ENCODE measurements at regions not wholly inside any gene's neighbourhood (a gene's known extent, or its start where the extent isn't known, plus 50 kb on each side); places are given as distances from the start of the nearest gene placed in this dataset.

- no peak for TF ChIP-seq CTCF (IDR thresholded peaks at IDR 0.05)
- no peaks in the 10 kb centered on the region for H3K36me3 ChIP-seq (ENCODE audit: insufficient read depth, low read length)
- no peak overlapping the region for H3K27ac ChIP-seq (ENCODE audit: low read depth in 1 of 2, low read length in 2 of 2)
- Mint-ChIP-seq H3K4me3 (no peak overlapping the region), H3K27me3 (no peaks in the 10 kb centered on the region), H3K4me1 (ENCODE audit: low read depth) (no peaks in the 10 kb centered on the region), H3K27ac (no peak overlapping the region), H3K9me3 (no peaks in the 10 kb centered on the region), H3K36me3 (ENCODE audit: low read depth) (no peaks in the 10 kb centered on the region)
- H3K4me1 ChIP-seq (ENCODE audit: insufficient read depth, low read length), result no peaks in the 10 kb centered on the region
- no peak overlapping the region for H3K4me3 ChIP-seq (ENCODE audit: low read length)
- DNase-seq (no peak), ATAC-seq (ENCODE audit: poor library complexity) (no peak)
- ChIA-PET POLR2A (no interaction called here), CTCF (no interaction called here)
- no peaks in the 10 kb centered on the region for H3K27me3 ChIP-seq (ENCODE audit: control insufficient read depth in 1 of 2, insufficient read depth in 2 of 2, low read length in 2 of 2)
- no peaks in the 10 kb centered on the region for H3K9me3 ChIP-seq (ENCODE audit: control insufficient read depth in 1 of 2, insufficient read depth in 1 of 2, low read length in 2 of 2)
- intact Hi-C loops (cut with DNase I, micrococcal nuclease), result no loop called here
Observed at GRCh38 chr4:104944596-104944995, 202.1 kb upstream of the TET2 start.

DNA sequence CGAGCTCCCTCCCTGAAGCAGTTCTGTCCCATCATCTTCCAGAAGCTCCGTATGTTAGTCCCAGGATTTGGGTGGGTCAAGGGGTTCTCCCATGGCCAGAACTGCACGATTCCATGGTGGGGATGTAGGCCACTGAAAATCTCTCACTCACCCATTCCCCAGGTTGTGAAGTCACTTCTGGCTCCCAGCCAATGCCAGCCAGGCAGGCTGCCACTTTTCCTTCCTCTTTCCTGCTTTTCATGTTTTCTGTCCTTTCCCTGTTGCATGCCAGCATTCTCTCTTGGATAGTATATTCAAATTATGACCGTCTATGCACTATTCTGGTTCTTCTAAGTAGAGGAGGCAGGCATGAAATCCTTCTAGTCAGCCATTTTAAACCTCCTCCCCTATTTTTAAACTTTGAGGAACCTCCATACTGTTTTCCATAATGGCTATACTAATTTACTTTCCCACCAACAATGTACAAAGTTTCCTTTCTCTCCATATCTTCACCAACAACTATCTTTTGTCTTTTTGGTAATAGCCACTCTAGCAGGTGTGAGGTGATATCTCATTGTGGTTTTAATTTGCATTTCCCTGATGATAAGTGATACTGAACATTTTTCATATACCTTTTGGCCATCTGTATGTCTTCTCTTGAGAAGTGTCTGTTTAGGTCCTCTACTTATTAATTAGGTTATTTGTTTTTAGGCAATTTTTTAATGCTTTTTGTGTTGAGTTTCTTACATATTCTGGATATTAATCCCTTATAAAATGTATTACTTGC is 182.1 kb upstream of the TET2 start:
- DNase-seq (no peak), ATAC-seq (ENCODE audit: poor library complexity) (no peak)
- ChIA-PET POLR2A (no interaction called here), CTCF (no interaction called here)
- H3K9me3 Mint-ChIP-seq, result no peaks in the 10 kb centered on the region
- intact Hi-C loops (cut with DNase I, micrococcal nuclease), result no loop called here
- no peak overlapping the region for H3K27ac Mint-ChIP-seq
- no peaks in the 10 kb centered on the region for H3K27me3 Mint-ChIP-seq
- Histone ChIP-seq H3K27me3 (ENCODE audit: control insufficient read depth in 1 of 2, insufficient read depth in 2 of 2, low read length in 2 of 2) (no peaks in the 10 kb centered on the region), H3K9me3 (ENCODE audit: control insufficient read depth in 1 of 2, insufficient read depth in 1 of 2, low read length in 2 of 2) (peaks cover 0 to 10% of the 10 kb centered on the region in 2 experiments), H3K4me3 (ENCODE audit: low read length) (no peak overlapping the region), H3K27ac (ENCODE audit: low read depth in 1 of 2, low read length in 2 of 2) (no peak overlapping the region), H3K4me1 (ENCODE audit: insufficient read depth, low read length) (peaks cover 8% of the 10 kb centered on the region), H3K36me3 (ENCODE audit: insufficient read depth, low read length) (no peaks in the 10 kb centered on the region)
- H3K36me3 Mint-ChIP-seq (ENCODE audit: low read depth), result no peaks in the 10 kb centered on the region
- H3K4me1 Mint-ChIP-seq (ENCODE audit: low read depth), result peaks cover 13% of the 10 kb centered on the region
- no peak for TF ChIP-seq CTCF (IDR thresholded peaks at IDR 0.05)
- no peak overlapping the region for H3K4me3 Mint-ChIP-seq

DNA sequence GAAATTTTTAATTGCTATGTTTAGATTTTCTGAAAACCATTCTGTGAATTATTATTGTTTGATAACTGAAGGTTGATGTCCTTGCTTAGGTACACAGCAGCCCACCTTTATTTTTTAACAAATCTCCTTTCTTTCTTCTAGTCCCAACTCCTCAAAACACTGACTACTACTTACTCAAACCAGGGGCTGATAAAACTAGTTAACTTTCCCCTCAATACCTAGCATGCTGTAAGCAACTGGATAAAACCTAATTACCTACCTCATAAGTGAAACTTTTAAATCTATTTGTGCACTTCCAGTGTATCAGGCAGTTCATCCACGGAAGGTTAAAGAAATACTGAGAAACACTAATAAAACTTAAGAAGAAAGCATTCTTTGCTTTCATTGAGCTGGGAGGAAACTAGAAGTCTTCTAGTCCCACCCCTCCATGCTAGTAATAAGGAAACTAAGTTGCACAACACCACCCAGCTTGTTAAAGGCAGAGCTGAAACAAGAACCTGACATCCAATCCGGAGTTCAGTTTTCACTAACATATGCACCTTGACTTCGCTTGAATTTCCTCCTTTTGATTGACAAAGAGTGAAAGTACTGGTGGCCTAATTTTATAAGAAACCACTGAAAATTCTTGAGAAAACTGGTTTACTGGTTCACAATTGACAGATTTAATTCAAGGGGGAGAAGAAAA is 180.2 kb upstream of the TET2 start:
- ChIA-PET POLR2A (interaction anchor here (0.8 kb wide), 1 partner anchor 22 kb away, joined by 3 read pairs; no protein-coding TSS in a partner anchor), CTCF (no interaction called here)
- Mint-ChIP-seq H3K4me3 (peak overlapping the region; percentile 60), H3K9me3 (no peaks in the 10 kb centered on the region), H3K36me3 (ENCODE audit: low read depth) (no peaks in the 10 kb centered on the region), H3K4me1 (ENCODE audit: low read depth) (peaks cover 13% of the 10 kb centered on the region), H3K27ac (peak overlapping the region; percentile 49), H3K27me3 (no peaks in the 10 kb centered on the region)
- no peaks in the 10 kb centered on the region for H3K36me3 ChIP-seq (ENCODE audit: insufficient read depth, low read length)
- peaks cover 0 to 7% of the 10 kb centered on the region in 2 experiments for H3K9me3 ChIP-seq (ENCODE audit: control insufficient read depth in 1 of 2, insufficient read depth in 1 of 2, low read length in 2 of 2)
- intact Hi-C loops (cut with DNase I, micrococcal nuclease), result no loop called here
- H3K4me1 ChIP-seq (ENCODE audit: insufficient read depth, low read length), result peaks cover 8% of the 10 kb centered on the region
- DNase-seq, result peak in 3 of 14 experiments; percentile 58 to 73 (median 59)
- H3K27ac ChIP-seq (ENCODE audit: low read depth in 1 of 2, low read length in 2 of 2), result peak overlapping the region in 1 of 2 donors; percentile 51
- peak; percentile 64 for ATAC-seq (ENCODE audit: poor library complexity)
- H3K4me3 ChIP-seq (ENCODE audit: low read length), result peak overlapping the region; percentile 11
- H3K27me3 ChIP-seq (ENCODE audit: control insufficient read depth in 1 of 2, insufficient read depth in 2 of 2, low read length in 2 of 2), result no peaks in the 10 kb centered on the region
- no peak for TF ChIP-seq CTCF (IDR thresholded peaks at IDR 0.05)

Measured in CD4-positive, alpha-beta T cell (primary cell).